ENCODE measurements at regions not wholly inside any gene's neighbourhood (a gene's known extent, or its start where the extent isn't known, plus 50 kb on each side); places are given as distances from the start of the nearest gene placed in this dataset.

- DNase-seq = no peak
These were observed 408.8 kb upstream of the SALL1 start for GRCh38 chr16:51559901-51560300.

- no peak for DNase-seq
These were observed 406.6 kb upstream of the SALL1 start for GRCh38 chr16:51557670-51558069.

- no peak for DNase-seq
These were observed 405.7 kb upstream of the SALL1 start for GRCh38 chr16:51556694-51557340.

GRCh38 chr16:51553910-51554309 is 402.8 kb upstream of the SALL1 start:
- DNase-seq = no peak

- DNase-seq = no peak
These were observed 402.2 kb upstream of the SALL1 start for GRCh38 chr16:51553314-51553713.

- DNase-seq = no peak
These were observed 399.8 kb upstream of the SALL1 start for GRCh38 chr16:51550800-51551347.

- no peak for DNase-seq
These were observed 398.8 kb upstream of the SALL1 start for GRCh38 chr16:51549836-51550235.

GRCh38 chr16:51545951-51546350 is 394.9 kb upstream of the SALL1 start:
- no peak for DNase-seq

GRCh38 chr16:51544851-51545467 is 393.9 kb upstream of the SALL1 start:
- no peak for DNase-seq

GRCh38 chr16:51543971-51544370 is 392.9 kb upstream of the SALL1 start:
- no peak for DNase-seq

- DNase-seq = no peak
These were observed 392.1 kb upstream of the SALL1 start for GRCh38 chr16:51542981-51543815.

GRCh38 chr16:51540259-51540658 is 389.2 kb upstream of the SALL1 start:
- DNase-seq = no peak

GRCh38 chr16:51538707-51539498 is 387.8 kb upstream of the SALL1 start:
- peak; percentile 51 for DNase-seq

GRCh38 chr16:51535591-51535990 is 384.5 kb upstream of the SALL1 start:
- DNase-seq = no peak

- DNase-seq = no peak
These were observed 381.5 kb upstream of the SALL1 start for GRCh38 chr16:51532551-51532950.

- no peak for DNase-seq
These were observed 380.2 kb upstream of the SALL1 start for GRCh38 chr16:51531271-51531670.

- DNase-seq = no peak
These were observed 376.3 kb upstream of the SALL1 start for GRCh38 chr16:51527349-51527748.

- no peak for DNase-seq
These were observed 375.6 kb upstream of the SALL1 start for GRCh38 chr16:51526621-51527020.

- no peak for DNase-seq
These were observed 373.7 kb upstream of the SALL1 start for GRCh38 chr16:51524555-51525373.

- no peak for DNase-seq
These were observed 373.0 kb upstream of the SALL1 start for GRCh38 chr16:51524070-51524469.

GRCh38 chr16:51523400-51523799 is 372.3 kb upstream of the SALL1 start:
- DNase-seq = no peak

GRCh38 chr16:51522902-51523301 is 371.8 kb upstream of the SALL1 start:
- DNase-seq = no peak

Data from COR-L47 (cell line).